Caco-2 (cell line): ENCODE measurements at regions not wholly inside any gene's neighbourhood (a gene's known extent, or its start where the extent isn't known, plus 50 kb on each side); places are given as distances from the start of the nearest gene placed in this dataset.

Experiments used
- BruUV-seq: library from RNA; stranded (reverse); fragments of 400-500 nt; replicated peaks from 2 replicates; lab custom pipeline; 2021; lab: Mats Ljungman, UMichigan
- CTCF ChIA-PET: fragments of 300-600 bp; sonication (Branson Sonifier 250); formaldehyde crosslinking; loops from one replicate; lab custom pipeline; 2022; ENCODE audit warnings: antibody characterized with exemption; lab: Charles Lee
- POLR2A ChIA-PET: fragments of 300-600 bp; sonication (Branson Sonifier 250); formaldehyde crosslinking; loops from one replicate; lab custom pipeline; 2022; ENCODE audit warnings: antibody characterized with exemption; lab: Charles Lee
- DNase-seq, 2 experiments: peaks; one replicate each; pipeline versions ENCODE4 v3.0.0 to v3.0.0-alpha.2; 2020 to 2022
- H3K27me3 ChIP-seq: replicated peaks from 2 replicates; pipeline ENCODE4 v1.6.0; 2011; ENCODE audit warnings: low read length; ENCODE audit not compliant: control insufficient read depth, insufficient read depth
- H3K36me3 ChIP-seq: 2 replicates; pipeline ENCODE4 v1.5.1; 2011; ENCODE audit warnings: low read length; ENCODE audit not compliant: control insufficient read depth, insufficient read depth
- H3K4me1 ChIP-seq: fragments of 250-450 bp; sonication (Bioruptor Pico); 2 replicates; pipeline ENCODE4 v1.5.1; 2020; ENCODE audit warnings: mild to moderate bottlenecking
- H3K4me3 ChIP-seq: 2 replicates; pipeline ENCODE4 v1.5.1; 2011; ENCODE audit warnings: low read depth, mild to moderate bottlenecking, control low read depth, low read length
- H3K9me3 ChIP-seq: fragments of 250-450 bp; sonication (Bioruptor Pico); 2 replicates; pipeline ENCODE4 v1.5.1; 2020; ENCODE audit warnings: mild to moderate bottlenecking, moderate library complexity
- H3K27ac Mint-ChIP-seq: one replicate; pipeline ENCODE4 v1.8.0; 2022; ENCODE audit warnings: mixed read lengths; ENCODE audit not compliant: unreplicated experiment
- H3K27me3 Mint-ChIP-seq: one replicate; pipeline ENCODE4 v1.8.0; 2022; ENCODE audit warnings: mixed read lengths; ENCODE audit not compliant: insufficient read depth, unreplicated experiment
- H3K36me3 Mint-ChIP-seq: one replicate; pipeline ENCODE4 v1.8.0; 2022; ENCODE audit warnings: mild to moderate bottlenecking, mixed read lengths; ENCODE audit not compliant: insufficient read depth, unreplicated experiment
- H3K4me1 Mint-ChIP-seq: one replicate; pipeline ENCODE4 v1.8.0; 2022; ENCODE audit warnings: low read depth, mixed read lengths; ENCODE audit not compliant: unreplicated experiment
- H3K4me3 Mint-ChIP-seq: one replicate; pipeline ENCODE4 v1.8.0; 2022; ENCODE audit warnings: mild to moderate bottlenecking, moderate library complexity, mixed read lengths; ENCODE audit not compliant: unreplicated experiment
- H3K9me3 Mint-ChIP-seq: one replicate; pipeline ENCODE4 v1.8.0; 2022; ENCODE audit warnings: mixed read lengths; ENCODE audit not compliant: unreplicated experiment
- intact Hi-C: fragments of 100-400 bp; cut with micrococcal nuclease; formaldehyde crosslinking; loops from one replicate; pipeline ENCODE4 v1.10.0; 2022; ENCODE audit not compliant: unreplicated experiment
- TF ChIP-seq, protein P1 (sequence below), 2 experiments: fragments of 200-600 bp in 1 of 2; IDR thresholded peaks; 1 replicate in 1 of 2; 2 replicates in 1 of 2; pipeline versions ENCODE4 v1.5.1 to v1.8.0; 2011 to 2022; ENCODE audit warnings: antibody characterized with exemption in 1 of 2, control low read depth in 1 of 2, inconsistent platforms in 1 of 2, low read depth in 1 of 2, low read length in 1 of 2, mild to moderate bottlenecking in 1 of 2, moderate library complexity in 1 of 2; ENCODE audit not compliant: insufficient read depth in 1 of 2, severe bottlenecking in 1 of 2, unreplicated experiment in 1 of 2

DNA sequence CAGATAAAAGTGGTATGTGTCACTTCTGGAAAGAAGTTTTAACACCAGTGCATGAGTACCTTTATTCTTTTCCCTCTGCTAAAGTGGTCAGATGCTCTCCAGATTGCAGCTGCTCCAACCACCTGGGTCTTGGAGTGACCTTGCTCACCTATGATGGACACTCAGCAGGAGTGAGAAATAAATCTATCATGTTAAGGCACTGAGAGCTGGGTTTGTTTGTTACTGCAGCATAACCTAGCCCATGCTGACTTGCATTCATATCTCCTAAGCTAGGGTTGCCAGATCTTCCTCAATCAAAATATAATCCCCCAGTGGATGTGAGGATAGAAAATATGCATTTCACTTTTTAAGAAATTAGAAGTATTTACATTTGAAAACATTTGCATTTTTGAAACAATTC, 295.9 kb downstream of the AGTPBP1 start:
- ChIA-PET POLR2A (no interaction called here), CTCF (no interaction called here)
- no peaks in the 10 kb centered on the region for H3K4me1 ChIP-seq
- no TSS peak for BruUV-seq
- no peak overlapping the region for H3K4me3 ChIP-seq
- Mint-ChIP-seq H3K27ac (no peak overlapping the region), H3K27me3 (peaks cover 12% of the 10 kb centered on the region), H3K9me3 (peaks cover 7% of the 10 kb centered on the region), H3K4me1 (no peaks in the 10 kb centered on the region), H3K36me3 (no peaks in the 10 kb centered on the region), H3K4me3 (no peak overlapping the region)
- DNase-seq: no peak
- no peaks in the 10 kb centered on the region for H3K36me3 ChIP-seq
- TF ChIP-seq, protein P1, sequence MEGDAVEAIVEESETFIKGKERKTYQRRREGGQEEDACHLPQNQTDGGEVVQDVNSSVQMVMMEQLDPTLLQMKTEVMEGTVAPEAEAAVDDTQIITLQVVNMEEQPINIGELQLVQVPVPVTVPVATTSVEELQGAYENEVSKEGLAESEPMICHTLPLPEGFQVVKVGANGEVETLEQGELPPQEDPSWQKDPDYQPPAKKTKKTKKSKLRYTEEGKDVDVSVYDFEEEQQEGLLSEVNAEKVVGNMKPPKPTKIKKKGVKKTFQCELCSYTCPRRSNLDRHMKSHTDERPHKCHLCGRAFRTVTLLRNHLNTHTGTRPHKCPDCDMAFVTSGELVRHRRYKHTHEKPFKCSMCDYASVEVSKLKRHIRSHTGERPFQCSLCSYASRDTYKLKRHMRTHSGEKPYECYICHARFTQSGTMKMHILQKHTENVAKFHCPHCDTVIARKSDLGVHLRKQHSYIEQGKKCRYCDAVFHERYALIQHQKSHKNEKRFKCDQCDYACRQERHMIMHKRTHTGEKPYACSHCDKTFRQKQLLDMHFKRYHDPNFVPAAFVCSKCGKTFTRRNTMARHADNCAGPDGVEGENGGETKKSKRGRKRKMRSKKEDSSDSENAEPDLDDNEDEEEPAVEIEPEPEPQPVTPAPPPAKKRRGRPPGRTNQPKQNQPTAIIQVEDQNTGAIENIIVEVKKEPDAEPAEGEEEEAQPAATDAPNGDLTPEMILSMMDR (IDR thresholded peaks at IDR 0.05; ENCODE audit: insufficient read depth in 1 of 2, low read depth in 1 of 2, low read length in 1 of 2, severe bottlenecking in 1 of 2, unreplicated experiment in 1 of 2): no peak
- H3K9me3 ChIP-seq: no peaks in the 10 kb centered on the region
- intact Hi-C loops: no loop called here
- H3K27me3 ChIP-seq: no peaks in the 10 kb centered on the region

DNA sequence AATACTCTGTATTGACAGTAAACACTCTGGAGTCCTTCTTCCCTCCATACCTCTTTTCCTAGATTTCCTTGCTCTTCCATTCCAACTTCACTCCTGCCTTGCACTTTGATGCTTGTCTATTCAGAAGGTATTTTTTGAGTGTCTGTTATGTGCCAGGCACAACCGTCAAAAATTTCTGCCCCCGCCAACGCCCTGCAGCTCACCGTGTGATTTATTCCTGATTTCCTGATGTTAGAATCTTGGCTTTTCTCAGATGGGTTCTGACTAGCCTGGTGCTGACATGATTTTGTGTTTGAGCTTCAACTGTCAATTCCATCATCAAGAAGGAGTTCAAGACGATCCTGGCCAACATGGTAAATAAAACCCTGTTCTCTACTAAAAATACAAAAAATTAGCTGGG, 297.5 kb downstream of the AGTPBP1 start:
- Mint-ChIP-seq H3K27me3 (peaks cover 10% of the 10 kb centered on the region), H3K36me3 (no peaks in the 10 kb centered on the region), H3K4me1 (no peaks in the 10 kb centered on the region), H3K9me3 (no peaks in the 10 kb centered on the region), H3K4me3 (no peak overlapping the region), H3K27ac (no peak overlapping the region)
- no peaks in the 10 kb centered on the region for H3K9me3 ChIP-seq
- CTCF ChIA-PET: no interaction called here
- H3K27me3 ChIP-seq: no peaks in the 10 kb centered on the region
- H3K4me3 ChIP-seq: no peak overlapping the region
- BruUV-seq: no TSS peak
- no peaks in the 10 kb centered on the region for H3K36me3 ChIP-seq
- POLR2A ChIA-PET: no interaction called here
- TF ChIP-seq, protein P1 (IDR thresholded peaks at IDR 0.05; ENCODE audit: insufficient read depth in 1 of 2, low read depth in 1 of 2, low read length in 1 of 2, severe bottlenecking in 1 of 2, unreplicated experiment in 1 of 2): no peak
- intact Hi-C loops: no loop called here
- no peaks in the 10 kb centered on the region for H3K4me1 ChIP-seq
- no peak for DNase-seq

DNA sequence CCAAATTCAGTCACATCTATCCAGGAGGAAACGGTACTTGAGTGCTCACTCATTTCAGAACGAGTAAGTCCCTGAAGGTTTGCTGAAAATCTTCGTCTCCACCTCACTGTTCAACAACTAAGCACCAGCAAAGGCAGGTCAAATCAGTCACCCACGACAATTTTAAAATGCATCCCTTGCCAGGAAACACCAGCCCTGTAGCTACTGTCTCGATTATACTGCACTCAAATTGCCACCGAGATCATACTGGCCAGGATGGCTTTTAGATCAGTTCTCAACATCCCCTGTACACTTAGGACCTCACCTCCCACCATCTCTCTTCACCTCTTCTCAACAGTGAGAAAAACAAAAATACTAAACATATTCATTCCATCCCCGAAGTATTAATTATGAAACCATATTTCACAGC, 298.6 kb downstream of the AGTPBP1 start:
- H3K27ac Mint-ChIP-seq: no peak overlapping the region
- intact Hi-C loops: no loop called here
- H3K36me3 Mint-ChIP-seq: no peaks in the 10 kb centered on the region
- CTCF ChIA-PET: no interaction called here
- H3K27me3 Mint-ChIP-seq: peaks cover 8% of the 10 kb centered on the region
- H3K4me3 ChIP-seq: no peak overlapping the region
- POLR2A ChIA-PET: no interaction called here
- H3K9me3 ChIP-seq: no peaks in the 10 kb centered on the region
- BruUV-seq: no TSS peak
- TF ChIP-seq, protein P1 (IDR thresholded peaks at IDR 0.05; ENCODE audit: insufficient read depth in 1 of 2, low read depth in 1 of 2, low read length in 1 of 2, severe bottlenecking in 1 of 2, unreplicated experiment in 1 of 2): no peak
- H3K4me3 Mint-ChIP-seq: no peak overlapping the region
- no peaks in the 10 kb centered on the region for H3K4me1 ChIP-seq
- H3K4me1 Mint-ChIP-seq: no peaks in the 10 kb centered on the region
- no peaks in the 10 kb centered on the region for H3K36me3 ChIP-seq
- H3K27me3 ChIP-seq: no peaks in the 10 kb centered on the region
- H3K9me3 Mint-ChIP-seq: no peaks in the 10 kb centered on the region
- no peak for DNase-seq
